K562 (cell line): ENCODE measurements at regions not wholly inside any gene's neighbourhood (a gene's known extent, or its start where the extent isn't known, plus 50 kb on each side); places are given as distances from the start of the nearest gene placed in this dataset.

Experiments
- ATAC-seq: fragments of 200-7000 bp; cut with Tn5 transposase; 3 replicates; pipeline ENCODE4 v1.9.1; 2020; ENCODE audit warnings: moderate library complexity
- BruUV-seq: library from RNA; stranded (reverse); fragments of 400-500 nt; replicated peaks from 2 replicates; lab custom pipeline; 2021; lab: Mats Ljungman, UMichigan
- CTCF ChIA-PET: fragments of 300-600 bp; formaldehyde crosslinking; extraction: SDS; loops from one replicate; lab custom pipeline; 2021; ENCODE audit warnings: low intra/inter-chr PET ratio; lab: Yijun Ruan, JAX
- POLR2A ChIA-PET: fragments of 300-600, 350-650 bp; sonication (Branson Sonifier 250); formaldehyde crosslinking; extraction: SDS; loops from one replicate; lab custom pipeline; 2021; ENCODE audit warnings: antibody characterized with exemption, inconsistent platforms; lab: Yijun Ruan, JAX
- DNase-seq, 4 experiments: peaks; one replicate each; pipeline versions ENCODE4 v3.0.0 to v3.0.0-alpha.2; 2011 to 2018; ENCODE audit warnings: low spot score in 3 of 4, mixed read lengths in 3 of 4; ENCODE audit errors: extremely low read depth in 1 of 4
- FAIRE-seq: peaks from 2 replicates; lab custom pipeline; 2011; peaks lifted over from hg19 to GRCh38; lab: Jason Lieb, UNC
- H2AFZ ChIP-seq: 2 replicates; pipeline ENCODE4 v1.6.0; 2011; ENCODE audit warnings: low read depth, low read length, control low read depth, inconsistent platforms
- H3K27ac ChIP-seq: fragments of 200-600 bp; 3 replicates; pipeline ENCODE4 v1.8.0; 2011; ENCODE audit warnings: low read depth, mild to moderate bottlenecking, control low read depth, inconsistent platforms, low read length, moderate library complexity, mixed read lengths; ENCODE audit errors: extremely low read depth
- H3K27me3 ChIP-seq, 2 experiments: fragments of 300-600 bp in 1 of 2; 2 replicates in 1 of 2; 3 replicates in 1 of 2; pipeline versions ENCODE4 v1.6.0 to v1.8.0; 2011; ENCODE audit warnings: inconsistent platforms in 2 of 2, low read length in 2 of 2, mild to moderate bottlenecking in 1 of 2, mixed read lengths in 1 of 2, moderate library complexity in 1 of 2; ENCODE audit not compliant: control insufficient read depth in 2 of 2, insufficient read depth in 2 of 2
- H3K36me3 ChIP-seq: fragments of 300-600 bp; 3 replicates; pipeline ENCODE4 v1.8.0; 2011; ENCODE audit warnings: mild to moderate bottlenecking, low read length, inconsistent platforms; ENCODE audit not compliant: control insufficient read depth, insufficient read depth
- H3K4me1 ChIP-seq, 2 experiments: fragments of 200-600 bp in 1 of 2; replicated peaks in 1 of 2; 2 replicates in 1 of 2; 3 replicates in 1 of 2; pipeline versions ENCODE4 v1.5.1 to v1.8.0; 2011; ENCODE audit warnings: inconsistent platforms in 2 of 2, low read length in 2 of 2, mild to moderate bottlenecking in 1 of 2, mixed read lengths in 1 of 2, moderate library complexity in 1 of 2; ENCODE audit not compliant: control insufficient read depth in 2 of 2, insufficient read depth in 2 of 2
- H3K4me2 ChIP-seq: 2 replicates; pipeline ENCODE4 v1.6.1; 2011; ENCODE audit warnings: low read length, control low read depth, inconsistent platforms, mixed read lengths; ENCODE audit not compliant: insufficient read depth
- H3K4me3 ChIP-seq: fragments of 200-600 bp; sonication (generic), shearing (Covaris generic); 2 replicates; pipeline ENCODE4 v1.5.1; 2016; ENCODE audit warnings: control low read depth, inconsistent platforms
- H3K79me2 ChIP-seq: fragments of 200-600 bp; 3 replicates; pipeline ENCODE4 v1.8.0; 2011; ENCODE audit warnings: low read length, inconsistent platforms; ENCODE audit not compliant: control insufficient read depth, insufficient read depth
- H3K9ac ChIP-seq, 2 experiments: 2 replicates each; pipeline versions ENCODE4 v1.6.0 to v1.6.1; 2011; ENCODE audit warnings: low read depth in 2 of 2, low read length in 2 of 2, control low read depth in 1 of 2, inconsistent platforms in 1 of 2, mild to moderate bottlenecking in 1 of 2, mixed read lengths in 1 of 2; ENCODE audit not compliant: insufficient read depth in 1 of 2
- H3K9me1 ChIP-seq: one replicate; pipeline ENCODE4 v1.6.0; 2011; ENCODE audit warnings: inconsistent platforms, mild to moderate bottlenecking, low read length, moderate library complexity; ENCODE audit not compliant: control insufficient read depth, insufficient read depth
- H3K9me3 ChIP-seq: replicated peaks from 2 replicates; pipeline ENCODE4 v1.5.1; 2011; ENCODE audit warnings: low read depth, low read length, inconsistent platforms; ENCODE audit not compliant: control insufficient read depth, insufficient read depth
- H4K20me1 ChIP-seq: replicated peaks from 2 replicates; pipeline ENCODE4 v1.6.1; 2011; ENCODE audit warnings: low read length, inconsistent platforms, mixed read lengths; ENCODE audit not compliant: control insufficient read depth, insufficient read depth
- ARNT ChIP-seq, 2 experiments: fragments of 450-650 bp; IDR thresholded peaks; 2 replicates each; pipeline ENCODE4 v1.6.1; 2016; ENCODE audit warnings: mild to moderate bottlenecking in 1 of 2
- CHD4 ChIP-seq: fragments of 200-600 bp; sonication (generic); IDR thresholded peaks from 3 replicates; pipeline ENCODE4 v1.6.1; 2012; ENCODE audit warnings: low read depth, mild to moderate bottlenecking, mixed read lengths, low read length, inconsistent platforms; ENCODE audit not compliant: insufficient read depth, insufficient replicate concordance, poor library complexity, severe bottlenecking
- HMG20B ChIP-seq: fragments of 250-450 bp; sonication (Bioruptor Pico); IDR thresholded peaks from 2 replicates; pipeline ENCODE4 v1.5.0; 2021; ENCODE audit warnings: mild to moderate bottlenecking
- HNRNPH1 ChIP-seq: fragments of 200-400 bp; formaldehyde crosslinking; optimal IDR thresholded peaks from 2 replicates; pipeline ENCODE3; 2017; ENCODE audit warnings: low read depth, mild to moderate bottlenecking, low read length, moderate library complexity
- HNRNPUL1 ChIP-seq: fragments of 200-400 bp; formaldehyde crosslinking; IDR thresholded peaks from 2 replicates; pipeline ENCODE4 v1.6.1; 2017; ENCODE audit warnings: low read length
- KHSRP ChIP-seq: fragments of 450-650 bp; IDR thresholded peaks from 2 replicates; pipeline ENCODE4 v1.6.1; 2017
- LCOR ChIP-seq: sonication (generic); formaldehyde crosslinking; IDR thresholded peaks from 2 replicates; pipeline ENCODE4 v1.8.0; 2022; ENCODE audit warnings: mild to moderate bottlenecking, missing genetic modification reagents
- PCBP2 ChIP-seq: fragments of 200-400 bp; formaldehyde crosslinking; IDR thresholded peaks from 2 replicates; pipeline ENCODE4 v1.6.1; 2018; ENCODE audit warnings: low read length, low read depth, mild to moderate bottlenecking, moderate library complexity; ENCODE audit not compliant: poor library complexity, severe bottlenecking
- RBM25 ChIP-seq: fragments of 200-400 bp; formaldehyde crosslinking; IDR thresholded peaks from 2 replicates; pipeline ENCODE4 v1.6.1; 2018; ENCODE audit warnings: low read length, low read depth, moderate library complexity; ENCODE audit not compliant: severe bottlenecking
- RNF2 ChIP-seq: sonication (generic); IDR thresholded peaks from 2 replicates; pipeline ENCODE4 v1.6.1; 2016
- SAP30 ChIP-seq: fragments of 200-600 bp; sonication (generic); IDR thresholded peaks from 2 replicates; pipeline ENCODE4 v1.6.1; 2012; ENCODE audit warnings: borderline replicate concordance, low read depth, mild to moderate bottlenecking, moderate library complexity, low read length, control low read depth, inconsistent platforms; ENCODE audit not compliant: insufficient read depth, poor library complexity, severe bottlenecking
- SMARCC2 ChIP-seq: fragments of 450-650 bp; IDR thresholded peaks from 2 replicates; pipeline ENCODE4 v1.6.1; 2017; ENCODE audit warnings: antibody characterized with exemption, moderate library complexity, mild to moderate bottlenecking, low read depth
- TAF15 ChIP-seq: fragments of 200-400 bp; formaldehyde crosslinking; IDR thresholded peaks from 2 replicates; pipeline ENCODE4 v1.6.1; 2017; ENCODE audit warnings: mild to moderate bottlenecking, low read depth, low read length, moderate library complexity
- VEZF1 ChIP-seq: fragments of 200-800 bp; sonication (Bioruptor generic); IDR thresholded peaks from 2 replicates; pipeline ENCODE4 v1.6.1; 2017; ENCODE audit warnings: missing genetic modification characterization, missing compliant biosample characterization
- ZNF174 ChIP-seq: fragments of 250-450 bp; sonication (Bioruptor Pico); IDR thresholded peaks from 2 replicates; pipeline ENCODE4 v1.4.0; 2020; ENCODE audit warnings: mild to moderate bottlenecking
- ZNF395 ChIP-seq: fragments of 200-800 bp; sonication (Bioruptor generic); IDR thresholded peaks from 2 replicates; pipeline ENCODE4 v1.6.1; 2017; ENCODE audit warnings: missing genetic modification characterization, missing compliant biosample characterization
- ZNF431 ChIP-seq: sonication (generic); formaldehyde crosslinking; IDR thresholded peaks from 2 replicates; pipeline ENCODE4 v1.8.0; 2022; ENCODE audit warnings: mild to moderate bottlenecking, missing genetic modification reagents
- ZNF436 ChIP-seq: fragments of 250-450, 450-650 bp; sonication (Bioruptor Pico); formaldehyde crosslinking; IDR thresholded peaks from 2 replicates; pipeline ENCODE4 v1.7.0; 2020; ENCODE audit warnings: mild to moderate bottlenecking
- ZNF57 ChIP-seq: fragments of 450-650 bp; formaldehyde crosslinking; IDR thresholded peaks from 2 replicates; pipeline ENCODE4 v1.4.0; 2020; ENCODE audit warnings: mild to moderate bottlenecking, moderate library complexity
- WGBS: fragments of 100-300 bp; shearing (Covaris generic); methylation state at CpG from one replicate; pipeline ENCODE4 v1.1.6; 2016; ENCODE audit warnings: low coverage, mixed read lengths; ENCODE audit not compliant: insufficient coverage; ENCODE audit errors: missing lambda C conversion rate; 5-methylcytosine and 5-hydroxymethylcytosine counted together
- in situ Hi-C: fragments of 300-500 bp; cut with MboI; formaldehyde crosslinking; loops from 4 replicates; pipeline ENCODE4 v1.15.0; 2018; ENCODE audit warnings: inconsistent platforms, mixed read lengths
- intact Hi-C: fragments of 100-400 bp; cut with micrococcal nuclease; formaldehyde crosslinking; loops from 2 replicates; pipeline ENCODE4 v1.14.2; 2022

DNA sequence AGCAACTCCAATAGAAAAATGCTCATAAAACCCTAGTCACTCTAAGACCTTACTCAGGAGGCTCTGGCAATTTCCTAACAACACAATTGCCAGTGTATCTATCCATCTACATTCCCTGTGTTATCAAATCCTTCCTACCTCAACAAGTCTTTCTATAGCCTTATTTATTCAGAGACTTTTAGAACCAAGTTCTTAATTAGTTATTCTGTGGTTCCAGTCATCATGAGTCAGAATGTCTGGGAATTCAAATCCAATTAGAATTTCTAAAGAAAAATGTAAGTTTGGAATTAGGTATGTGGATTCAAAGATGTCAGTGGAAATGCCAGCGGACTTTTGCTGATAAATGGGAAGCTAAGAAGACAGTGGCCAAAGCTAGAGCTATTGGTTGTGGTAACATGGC, 302.6 kb upstream of the C1orf87 start:
- intact Hi-C loops: no loop called here
- ATAC-seq: no peak
- 0% methylated on average over 1 of the region's 1 CpG for whole genome bisulfite sequencing

More for the DNA sequence above, 302.6 kb upstream of the C1orf87 start:
- Histone ChIP-seq H3K9me3 (no peaks in the 10 kb centered on the region), H3K4me2 (no peak overlapping the region), H3K27me3 (no peaks in the 10 kb centered on the region), H3K27ac (no peak overlapping the region), H3K9me1 (no peaks in the 10 kb centered on the region), H3K36me3 (no peaks in the 10 kb centered on the region), H3K4me1 (no peaks in the 10 kb centered on the region), H3K79me2 (no peaks in the 10 kb centered on the region), H2AFZ (no peak overlapping the region), H4K20me1 (no peaks in the 10 kb centered on the region), H3K4me3 (no peak overlapping the region), H3K9ac (no peak overlapping the region)
- POLR2A ChIA-PET: no interaction called here
- CTCF ChIA-PET: no interaction called here
- FAIRE-seq (no peak), DNase-seq (no peak)
- no TSS peak for BruUV-seq
- in situ Hi-C loops: no loop called here
- no peak for TF ChIP-seq KHSRP
- TF ChIP-seq HMG20B (CRISPR knock-in tag): no peak
- TF ChIP-seq SAP30: no peak
- no peak for TF ChIP-seq CHD4
- no peak for TF ChIP-seq HNRNPUL1
- no peak for TF ChIP-seq ZNF395 (CRISPR knock-in tag)
- TF ChIP-seq HNRNPH1: no peak
- no peak for TF ChIP-seq TAF15
- TF ChIP-seq RBM25: no peak
- TF ChIP-seq PCBP2: no peak
- TF ChIP-seq LCOR: no peak
- no peak for TF ChIP-seq RNF2
- TF ChIP-seq VEZF1 (CRISPR knock-in tag): no peak
- TF ChIP-seq ZNF431 (CRISPR knock-in tag): no peak
- TF ChIP-seq ZNF57 (CRISPR knock-in tag): no peak
- TF ChIP-seq ZNF436: no peak
- no peak for TF ChIP-seq SMARCC2
- no peak for TF ChIP-seq ARNT (IDR thresholded peaks at IDR 0.05)
- TF ChIP-seq ZNF174: no peak
